ENCODE measurements at regions not wholly inside any gene's neighbourhood (a gene's known extent, or its start where the extent isn't known, plus 50 kb on each side); places are given as distances from the start of the nearest gene placed in this dataset.

DNA sequence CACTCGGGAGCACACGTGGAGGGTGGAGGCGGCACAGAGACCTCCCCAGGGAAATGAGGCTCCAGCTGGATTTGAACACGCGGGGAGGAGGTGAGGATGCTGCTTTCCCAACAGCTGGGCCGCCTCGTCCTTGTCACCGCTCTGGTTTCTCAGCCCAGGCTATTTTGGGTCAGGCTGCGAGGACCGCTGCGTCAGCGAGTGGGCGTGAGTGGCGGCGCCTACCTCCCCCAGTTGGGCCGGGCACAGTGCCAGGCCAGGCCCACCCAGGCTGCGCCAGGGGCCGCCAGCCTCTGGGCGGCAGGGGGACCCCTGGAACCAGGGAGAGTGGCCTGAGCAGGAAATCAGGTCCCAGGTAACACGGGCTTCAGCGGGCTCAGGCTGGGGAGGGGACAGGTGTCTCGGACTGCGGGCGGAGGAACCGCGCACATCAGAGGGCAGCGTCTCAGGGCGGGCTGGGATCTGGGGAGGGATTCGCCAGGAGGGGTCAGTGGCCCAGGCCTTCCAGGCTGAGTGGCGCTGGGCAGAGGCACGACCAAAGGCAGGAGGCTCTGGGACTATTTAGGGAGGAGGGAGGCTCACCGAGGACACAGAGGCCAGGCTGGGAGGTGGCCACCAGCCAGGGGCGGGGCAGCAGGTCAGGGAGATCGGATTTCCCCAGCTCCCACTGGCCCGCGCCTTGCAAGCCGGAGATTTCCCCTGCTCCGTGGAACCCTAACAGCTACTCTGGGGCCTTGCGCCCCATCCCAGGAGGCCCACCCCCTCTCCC is 125.2 kb upstream of the RET start:
- DNase-seq (ENCODE audit: low spot score) = peak; percentile 67

DNA sequence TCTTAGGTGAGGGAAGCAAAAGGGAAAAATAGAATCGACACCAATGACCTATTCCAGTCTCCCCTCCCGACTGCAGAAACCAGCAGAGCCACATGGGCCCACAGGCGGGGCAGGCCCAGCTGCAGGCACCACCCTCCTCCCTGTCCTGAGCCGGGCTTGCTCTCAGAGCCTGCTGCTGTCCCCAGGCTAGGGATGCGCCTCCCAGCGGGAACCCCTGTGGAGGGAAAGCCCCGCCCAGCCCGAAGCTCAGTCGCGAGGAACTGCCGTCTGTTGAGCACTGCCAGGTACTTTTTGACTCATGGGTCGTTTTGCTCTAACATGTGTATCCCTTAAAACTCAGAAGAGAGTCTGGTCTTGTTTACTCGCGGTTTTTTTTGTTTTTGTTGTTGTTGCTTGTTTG is 124.5 kb upstream of the RET start:
- peak; percentile 68 for DNase-seq (ENCODE audit: low spot score)

DNA sequence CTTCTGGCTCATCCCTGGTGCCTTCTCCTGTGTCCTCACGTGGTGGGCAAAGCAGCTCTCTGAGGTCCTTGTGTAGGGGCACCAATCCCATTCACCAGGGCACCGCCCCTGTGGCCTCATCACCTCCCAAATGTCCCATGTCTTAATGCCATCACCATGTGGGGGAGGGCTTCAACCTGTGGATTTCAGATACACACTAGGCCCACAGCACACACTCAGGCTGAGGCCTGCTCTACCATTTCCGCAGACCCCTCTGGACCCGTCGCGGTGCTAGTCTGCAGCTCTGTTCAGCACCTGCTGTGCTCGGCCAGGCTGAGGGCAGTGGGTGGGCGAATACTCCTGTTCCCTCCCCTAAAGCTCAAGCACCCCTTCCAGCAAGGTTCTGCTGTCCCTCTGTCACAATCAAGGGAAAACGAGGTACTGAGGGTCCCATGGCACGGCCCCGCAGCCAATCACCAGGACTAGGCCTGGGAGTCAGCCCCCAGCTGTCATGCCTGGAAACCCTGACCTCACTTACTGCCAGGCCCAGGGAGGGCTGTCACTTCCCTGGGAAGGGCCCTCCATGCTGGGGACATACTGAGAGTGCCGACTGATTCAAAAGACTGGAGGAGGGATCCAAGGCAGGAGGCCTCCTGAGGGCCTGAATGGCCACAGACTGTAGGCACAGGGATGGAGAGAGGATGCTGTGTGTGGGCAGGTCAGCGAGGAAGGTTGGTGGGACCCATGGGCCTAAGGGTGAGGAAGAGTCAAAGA is 123.8 kb upstream of the RET start:
- DNase-seq (ENCODE audit: low spot score) = peak; percentile 60

DNA sequence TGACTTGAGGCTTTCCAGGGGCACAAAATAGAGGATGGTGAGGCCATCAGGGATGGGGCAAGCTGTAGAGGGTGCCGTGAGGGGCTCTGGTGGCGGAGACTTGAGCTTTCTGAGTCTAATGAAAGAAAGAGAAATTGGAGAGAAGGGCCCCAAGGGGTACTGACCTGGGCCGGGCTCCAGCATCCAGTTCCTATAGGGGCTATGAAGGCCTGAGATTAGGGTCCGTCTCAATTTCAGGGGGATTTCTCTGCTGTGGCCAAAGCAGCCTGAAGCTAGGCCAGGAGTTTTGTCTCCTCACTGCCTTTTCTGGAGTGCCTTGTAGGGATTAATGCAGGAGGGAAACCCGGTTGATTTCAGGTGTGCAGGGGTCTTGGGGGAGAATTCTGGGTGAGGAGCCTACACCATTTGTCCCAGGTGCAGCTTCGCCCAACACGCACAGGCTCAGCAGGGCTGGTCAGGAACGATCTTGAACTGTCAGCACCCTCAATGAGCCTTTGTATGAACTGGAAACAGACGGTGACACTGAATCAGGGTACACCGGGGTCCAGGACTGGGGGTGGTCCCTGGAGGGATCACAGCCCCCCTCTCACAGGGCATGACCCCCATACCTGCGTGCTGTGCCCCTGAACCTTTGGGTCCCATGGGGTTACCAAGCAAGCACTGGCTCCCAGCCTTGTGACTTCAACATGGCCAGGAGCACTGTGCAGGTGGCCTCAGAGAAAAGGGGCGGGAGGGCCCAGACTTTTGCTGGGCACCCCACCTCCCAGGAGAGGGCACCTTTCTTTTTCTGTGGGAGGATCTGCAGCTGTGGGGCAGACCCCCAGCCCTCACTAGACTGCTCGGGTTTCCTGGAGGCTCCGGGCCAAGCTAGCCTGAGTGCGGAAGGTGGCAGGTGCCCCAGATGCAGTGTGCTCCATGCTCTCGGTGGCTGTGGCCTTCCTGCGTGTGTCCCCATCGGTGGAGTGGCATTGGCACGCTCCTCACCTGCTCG is 122.9 kb upstream of the RET start:
- peak; percentile 59 for DNase-seq (ENCODE audit: low spot score)

DNA sequence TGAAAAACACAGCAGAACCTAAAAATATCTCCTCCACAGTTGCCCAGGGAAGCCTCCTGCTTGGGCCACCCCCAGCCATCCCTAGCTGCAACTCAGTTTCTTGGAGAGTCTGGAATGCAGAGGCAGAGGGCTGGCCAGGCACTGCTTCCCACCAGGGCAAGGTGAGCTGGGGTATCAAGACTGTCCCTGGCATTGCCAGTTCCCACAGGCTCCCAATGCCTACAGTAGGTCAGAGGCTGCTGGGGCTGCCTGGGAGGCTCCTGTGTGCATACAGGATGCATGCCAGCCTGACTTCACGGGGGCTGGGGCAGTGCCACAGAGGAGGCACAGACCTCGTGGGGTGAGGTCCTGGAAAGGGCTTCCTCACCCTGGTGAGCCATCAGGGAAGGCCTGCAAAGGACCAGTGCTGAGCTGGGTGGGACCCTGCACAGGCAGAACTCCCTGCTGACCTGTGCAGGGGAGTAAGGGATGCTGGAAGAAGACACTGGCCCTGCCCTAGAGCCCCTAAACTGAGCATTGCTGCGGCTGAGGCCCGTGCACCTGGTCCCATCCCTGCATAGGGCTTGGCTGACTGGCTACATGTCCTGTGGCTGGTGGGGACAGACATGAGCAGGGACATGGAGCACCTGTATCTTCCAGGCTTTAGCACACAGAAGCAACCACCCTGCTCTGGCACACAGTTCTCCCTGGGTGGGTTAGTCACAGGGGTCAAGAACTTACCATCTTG is 121.9 kb upstream of the RET start:
- DNase-seq (ENCODE audit: low spot score) = peak; percentile 53

DNA sequence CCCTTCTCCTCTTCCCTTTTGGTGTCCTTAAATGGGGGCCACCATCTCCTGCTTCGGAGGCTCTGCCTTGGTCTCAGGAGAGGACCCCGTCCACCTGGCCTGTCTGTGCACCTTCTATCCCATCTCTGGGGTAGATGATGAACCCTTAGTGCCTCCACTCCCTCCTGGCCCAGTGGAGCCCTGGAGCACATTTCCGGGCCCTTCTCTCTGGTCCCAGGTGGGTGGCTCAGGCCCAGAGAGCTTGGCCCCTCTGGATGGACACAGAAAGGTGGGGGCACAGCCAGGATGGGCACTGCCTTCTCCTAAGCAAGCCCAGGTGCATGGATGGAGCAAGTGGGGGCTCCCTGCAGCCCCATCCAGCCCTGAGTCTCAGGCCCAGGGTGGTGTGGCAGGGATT is 121.4 kb upstream of the RET start:
- peak; percentile 36 for DNase-seq (ENCODE audit: low spot score)

DNA sequence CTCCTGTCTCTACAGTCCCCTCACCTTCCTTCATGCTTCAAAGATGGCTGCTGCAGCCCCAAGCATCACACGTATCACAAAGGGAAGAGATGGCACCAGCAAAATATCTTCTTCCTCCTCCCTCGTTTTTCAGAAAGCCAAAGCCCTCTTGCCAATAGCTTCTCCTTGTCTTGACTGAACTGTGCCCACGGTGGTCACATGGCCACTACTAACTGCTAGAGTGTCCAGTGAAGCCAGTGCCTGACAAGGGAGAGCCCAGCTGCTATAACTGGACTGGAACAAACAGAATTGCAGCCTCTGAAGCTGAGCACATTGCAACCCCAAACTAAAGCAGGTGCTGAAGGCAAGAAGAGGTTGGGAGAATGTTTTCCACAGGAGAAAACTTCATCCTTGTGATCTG is 120.8 kb upstream of the RET start:
- no peak for DNase-seq (ENCODE audit: low spot score)

DNA sequence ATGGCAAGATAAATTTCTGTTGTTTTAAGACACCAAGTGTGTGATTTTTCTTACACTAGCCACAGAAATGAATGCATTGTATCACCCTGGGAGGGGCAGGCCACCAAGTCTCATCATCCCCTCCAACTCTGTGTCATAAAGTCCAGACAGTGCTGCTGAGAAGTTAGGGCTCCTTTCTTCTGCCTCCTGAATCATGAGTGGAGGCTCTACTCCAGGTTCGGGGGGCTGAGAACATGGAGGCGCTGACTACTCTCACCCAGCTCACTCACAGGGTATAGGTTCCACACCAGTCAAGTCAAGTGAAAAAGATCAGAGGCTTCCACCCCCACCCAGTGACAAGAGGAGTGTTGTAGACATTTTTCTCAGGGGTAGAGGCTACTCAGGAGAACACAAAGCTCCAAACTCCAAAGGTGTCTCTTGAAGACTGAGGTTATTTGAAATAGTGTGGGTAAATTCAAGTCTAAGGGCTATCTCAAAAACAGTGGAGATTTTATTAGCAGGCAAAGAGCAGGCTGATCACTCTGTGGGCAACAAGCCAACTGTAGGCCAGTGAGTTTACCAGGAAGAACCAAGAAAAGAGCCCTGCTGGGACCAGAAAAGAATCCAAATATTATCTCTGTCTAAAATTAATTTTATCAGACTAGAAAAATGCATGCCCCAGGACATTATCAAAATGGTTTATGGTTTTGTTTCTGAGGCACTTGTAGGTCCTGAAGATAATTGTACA is 118.6 kb upstream of the RET start:
- peak; percentile 52 for DNase-seq (ENCODE audit: low spot score)

DNA sequence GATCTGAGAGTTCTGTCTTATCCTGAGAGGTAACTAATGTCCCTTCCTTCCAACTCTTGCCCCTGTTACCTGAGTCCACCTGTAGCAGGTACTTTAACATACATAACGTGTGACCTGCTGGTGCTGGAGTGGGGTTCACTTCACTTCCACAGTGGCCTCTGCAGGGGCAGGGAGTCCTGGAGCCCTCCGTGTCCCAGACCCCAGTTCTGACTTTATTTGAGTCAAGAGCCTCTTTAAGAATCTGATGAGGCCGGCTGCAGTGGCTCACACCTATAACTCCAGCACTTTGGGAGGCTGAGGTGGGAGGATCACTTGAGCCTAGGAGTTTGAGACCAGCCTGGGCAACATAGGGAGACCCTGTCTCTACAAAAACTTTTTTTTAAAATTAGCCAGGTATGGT is 117.0 kb upstream of the RET start:
- DNase-seq (ENCODE audit: low spot score) = no peak

DNA sequence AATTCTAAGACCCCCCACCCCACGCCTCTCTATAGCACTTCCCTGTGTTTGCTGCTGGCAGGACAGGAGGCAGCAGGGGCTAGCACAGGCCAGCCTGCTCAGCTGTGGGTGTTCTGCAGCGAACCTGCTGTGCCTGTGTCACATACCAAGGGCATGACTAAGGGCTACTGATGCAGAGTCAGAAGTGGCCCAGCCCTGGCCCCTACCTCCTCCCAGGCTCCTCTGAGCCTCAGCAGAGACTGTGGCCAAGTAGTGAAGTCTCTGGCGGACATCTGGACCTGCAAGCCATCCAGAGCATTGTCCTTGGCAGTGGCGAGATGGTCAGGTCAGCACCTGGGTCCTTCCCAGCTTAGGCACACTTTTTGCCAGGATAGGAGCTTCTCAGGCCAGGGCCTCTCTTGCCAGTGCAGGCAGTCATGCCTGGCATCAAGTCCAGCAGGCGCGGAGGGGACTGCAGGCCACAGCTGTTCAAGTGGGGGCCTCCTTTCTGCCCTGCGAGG is 116.3 kb upstream of the RET start:
- DNase-seq (ENCODE audit: low spot score) = peak; percentile 55

DNA sequence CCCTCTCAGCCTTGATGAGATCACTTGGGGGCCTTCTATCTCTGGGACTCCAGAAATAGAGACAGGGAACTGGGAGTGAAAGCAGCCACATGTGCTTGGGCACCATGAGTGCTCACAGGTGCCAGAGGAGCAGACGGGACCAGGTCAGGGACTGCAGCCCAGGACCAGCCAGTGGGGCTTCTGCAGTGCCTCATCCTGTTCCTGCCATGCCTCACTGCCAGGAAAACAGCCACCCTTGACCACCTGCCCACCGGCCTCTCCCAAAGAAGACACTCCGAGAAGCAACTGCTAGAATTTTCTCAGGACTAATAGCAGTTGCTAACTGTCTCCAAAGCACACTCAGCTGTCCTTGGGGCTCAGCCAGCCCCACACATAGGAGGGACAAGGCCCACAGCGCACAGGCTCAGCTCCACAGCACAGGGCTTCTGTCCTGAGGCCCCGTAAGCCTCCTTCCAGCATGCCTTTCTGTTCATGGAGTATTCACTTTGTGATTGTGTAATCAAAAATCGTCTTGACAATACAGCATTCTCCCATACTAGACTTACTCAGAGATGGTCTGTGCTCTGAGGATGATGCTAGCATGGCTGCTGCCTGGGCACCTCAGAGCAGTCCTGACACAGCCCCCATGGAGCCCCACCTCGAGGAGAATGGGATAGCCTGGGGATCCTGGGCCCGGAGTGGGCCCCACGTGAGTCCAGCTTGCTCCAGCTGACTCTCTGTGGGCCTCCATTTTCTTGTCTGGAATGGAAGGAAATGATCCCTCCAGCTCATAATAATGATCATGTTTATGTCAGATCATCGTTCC is 115.7 kb upstream of the RET start:
- peak; percentile 63 for DNase-seq (ENCODE audit: low spot score)

DNA sequence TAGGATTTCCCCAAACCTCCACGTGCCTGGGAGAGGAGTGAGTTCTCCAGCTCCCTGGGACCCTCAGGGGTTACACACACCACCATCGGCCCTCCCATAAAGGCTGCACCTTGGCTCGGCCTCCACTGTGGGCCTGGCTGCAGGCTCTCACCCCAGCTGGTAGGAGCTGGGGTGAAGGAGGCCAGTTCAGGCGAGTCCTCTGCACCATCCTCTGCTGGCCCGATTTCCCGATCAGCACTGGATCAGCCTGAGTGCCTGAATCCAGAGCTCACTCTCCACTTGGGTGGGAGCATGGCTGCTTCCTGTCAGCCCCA is 115.1 kb upstream of the RET start:
- DNase-seq (ENCODE audit: low spot score) = no peak

DNA sequence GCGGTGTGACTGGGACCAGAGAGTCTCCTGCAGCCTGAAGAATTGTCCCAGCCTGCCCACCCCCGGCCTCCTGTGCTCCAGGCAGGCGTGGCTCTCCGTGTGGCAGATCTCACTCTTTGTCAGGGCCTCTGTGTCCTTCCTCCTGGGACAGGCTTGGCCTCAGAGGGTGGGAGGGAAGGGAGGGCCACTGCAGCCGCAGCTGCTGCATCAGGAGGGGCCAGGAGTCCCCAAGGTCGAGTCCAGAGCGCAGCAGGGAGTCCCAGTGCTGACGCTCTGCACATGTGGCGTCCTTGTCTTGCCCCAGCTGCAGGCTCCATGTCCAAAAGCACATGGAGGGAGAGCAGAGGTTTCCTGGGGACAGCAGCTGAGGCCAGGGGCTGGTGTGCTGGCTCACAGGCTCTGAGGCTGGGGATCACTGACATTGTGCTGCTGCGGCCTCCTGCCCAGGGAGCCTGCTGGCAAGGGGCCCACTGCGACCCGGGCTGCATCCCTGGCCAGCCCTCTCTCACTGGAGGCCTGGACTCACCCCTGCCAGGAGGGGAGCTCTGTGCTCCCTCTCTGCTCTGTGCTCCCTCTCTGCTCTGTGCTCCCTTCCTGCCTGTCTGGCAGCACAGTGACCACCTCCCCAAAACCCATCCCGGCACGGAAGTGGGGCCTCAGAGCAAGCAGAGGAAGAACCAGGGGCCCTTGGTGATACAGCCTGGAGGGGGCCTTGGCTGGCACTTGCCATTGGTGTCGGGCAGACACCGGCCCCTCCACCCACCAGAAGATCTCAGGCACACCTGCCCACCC is 114.6 kb upstream of the RET start:
- peak; percentile 68 for DNase-seq (ENCODE audit: low spot score)

DNA sequence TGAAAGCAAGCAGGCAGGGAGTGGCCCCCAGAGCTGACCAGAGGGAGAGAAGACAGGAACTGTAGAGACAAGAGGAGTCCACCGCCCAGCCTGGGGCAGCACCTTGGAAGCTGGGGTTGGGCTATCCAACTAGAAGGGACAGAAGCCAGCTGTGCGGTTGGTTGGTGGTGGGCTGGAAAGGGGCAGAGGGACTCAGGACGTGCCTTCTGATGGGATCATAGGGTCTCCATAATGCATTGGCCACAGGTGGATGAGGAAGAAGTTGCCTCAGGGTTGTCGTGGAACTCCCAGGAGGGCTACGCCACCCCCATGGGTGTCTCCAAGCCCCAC is 114.0 kb upstream of the RET start:
- DNase-seq (ENCODE audit: low spot score) = no peak

DNA sequence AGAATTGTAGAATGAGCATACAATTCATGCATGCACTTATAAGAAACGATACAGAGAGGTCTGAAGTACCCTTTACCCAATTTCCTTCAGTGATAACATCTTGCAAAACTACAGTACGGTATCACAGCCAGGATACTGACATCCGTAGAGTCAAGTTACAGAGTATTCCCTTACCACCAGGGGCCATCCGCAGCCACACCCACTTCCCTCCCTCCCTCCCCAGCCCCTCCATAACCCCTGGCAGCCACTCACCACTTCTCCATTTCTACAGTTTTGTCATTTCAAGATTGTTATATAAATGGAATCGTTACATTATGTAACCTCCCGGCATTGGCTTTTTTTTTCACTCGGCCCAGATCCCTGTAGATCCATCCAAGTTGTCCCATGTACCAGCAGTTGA is 113.6 kb upstream of the RET start:
- DNase-seq (ENCODE audit: low spot score) = peak; percentile 31

DNA sequence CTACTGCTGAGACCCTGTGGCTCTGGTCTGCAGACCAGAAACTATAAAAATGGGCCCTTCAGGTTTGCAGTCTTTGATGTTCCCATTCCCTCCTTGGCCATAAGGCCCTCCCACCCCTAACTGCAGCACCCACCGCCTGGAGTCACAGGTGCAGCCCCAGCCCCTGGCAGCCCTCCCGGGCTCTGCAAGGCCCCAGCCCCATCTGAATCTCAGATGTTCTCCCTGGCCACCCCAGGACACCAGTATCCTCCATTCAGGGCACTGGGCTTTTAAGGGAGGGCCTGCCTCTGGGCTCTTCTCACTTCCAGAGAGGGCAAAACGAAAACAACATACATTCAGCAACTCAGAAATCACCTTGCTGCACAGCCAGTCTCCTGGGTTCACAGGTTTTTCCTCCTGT is 107.7 kb upstream of the RET start:
- peak; percentile 31 for DNase-seq (ENCODE audit: low spot score)

DNA sequence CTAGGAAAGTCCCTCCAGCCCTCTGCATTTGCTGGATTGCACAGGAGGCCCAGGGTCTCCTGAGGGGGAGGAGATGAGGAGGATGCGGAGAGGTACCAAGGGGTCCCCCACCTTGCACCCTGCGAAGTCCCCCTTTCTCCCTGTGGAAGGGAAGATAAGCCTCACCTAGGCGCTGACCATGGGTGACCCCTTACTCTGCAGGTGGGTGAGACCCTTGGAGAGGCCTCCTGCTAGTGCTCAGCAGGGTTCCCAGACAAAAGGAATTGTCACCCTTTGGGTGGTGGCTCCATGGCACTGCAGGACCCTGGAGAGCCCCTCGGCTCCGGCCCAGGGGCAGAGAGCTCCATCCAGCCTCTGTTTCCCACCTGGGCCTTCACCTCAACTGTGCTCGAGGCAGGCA is 107.0 kb upstream of the RET start:
- no peak for DNase-seq (ENCODE audit: low spot score)

DNA sequence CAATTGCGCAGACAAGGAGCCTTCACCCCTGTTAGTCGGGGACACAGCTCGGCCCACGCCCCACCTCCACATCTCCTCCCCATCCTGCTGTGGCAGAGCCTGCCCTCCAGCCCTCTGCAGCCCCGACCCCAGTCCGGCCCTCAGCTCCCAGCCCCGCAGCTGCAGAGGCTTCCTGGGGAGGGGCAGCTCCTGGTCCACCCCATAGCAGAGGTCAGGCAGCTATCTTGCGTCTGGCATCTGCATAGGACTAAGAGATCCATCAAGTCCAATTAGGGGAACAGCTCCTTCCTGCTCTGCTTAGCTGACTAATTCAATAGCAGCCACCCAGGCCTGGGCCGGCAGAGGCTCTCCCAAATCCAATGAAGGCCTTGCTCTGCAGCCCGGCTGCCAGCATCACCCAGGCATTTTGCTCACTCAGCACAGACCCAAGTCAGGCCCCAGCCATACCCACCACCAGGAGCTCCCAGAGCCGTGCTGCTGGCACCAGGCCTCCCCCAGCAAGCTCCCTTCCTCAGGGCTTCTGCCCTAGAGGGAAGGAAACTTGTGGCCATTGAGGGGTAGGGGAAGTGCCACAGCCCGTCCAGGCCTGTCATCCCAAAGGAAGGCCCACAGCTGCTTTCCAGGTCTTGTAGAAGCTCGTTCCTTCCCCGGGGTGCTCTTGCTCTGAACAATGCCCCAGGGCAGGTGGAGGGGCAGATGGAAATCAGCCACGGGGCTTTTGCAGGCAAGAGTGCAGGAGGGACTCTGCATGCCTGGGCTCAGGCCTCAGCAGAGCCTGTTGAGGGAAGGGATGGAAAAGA is 106.2 kb upstream of the RET start:
- peak; percentile 50 for DNase-seq (ENCODE audit: low spot score)

DNA sequence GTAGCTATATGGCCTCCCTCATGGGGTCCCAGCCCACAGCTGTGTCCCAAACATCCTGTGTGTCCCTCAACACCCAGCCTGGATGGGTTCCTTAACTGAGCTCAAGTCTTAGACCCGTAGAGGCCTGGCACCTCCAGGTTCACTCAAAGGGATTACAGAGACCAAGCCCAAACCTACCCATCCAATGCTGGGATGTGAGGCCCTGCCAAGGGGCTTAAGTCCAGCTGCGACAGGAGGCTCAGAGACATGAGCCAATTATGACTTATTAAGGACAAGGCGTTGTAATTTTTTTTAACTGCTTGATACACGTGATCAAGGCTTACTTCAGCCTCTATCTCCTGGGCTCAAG is 105.6 kb upstream of the RET start:
- DNase-seq (ENCODE audit: low spot score) = no peak
